ENCODE measurements at regions not wholly inside any gene's neighbourhood (a gene's known extent, or its start where the extent isn't known, plus 50 kb on each side); places are given as distances from the start of the nearest gene placed in this dataset.

DNA sequence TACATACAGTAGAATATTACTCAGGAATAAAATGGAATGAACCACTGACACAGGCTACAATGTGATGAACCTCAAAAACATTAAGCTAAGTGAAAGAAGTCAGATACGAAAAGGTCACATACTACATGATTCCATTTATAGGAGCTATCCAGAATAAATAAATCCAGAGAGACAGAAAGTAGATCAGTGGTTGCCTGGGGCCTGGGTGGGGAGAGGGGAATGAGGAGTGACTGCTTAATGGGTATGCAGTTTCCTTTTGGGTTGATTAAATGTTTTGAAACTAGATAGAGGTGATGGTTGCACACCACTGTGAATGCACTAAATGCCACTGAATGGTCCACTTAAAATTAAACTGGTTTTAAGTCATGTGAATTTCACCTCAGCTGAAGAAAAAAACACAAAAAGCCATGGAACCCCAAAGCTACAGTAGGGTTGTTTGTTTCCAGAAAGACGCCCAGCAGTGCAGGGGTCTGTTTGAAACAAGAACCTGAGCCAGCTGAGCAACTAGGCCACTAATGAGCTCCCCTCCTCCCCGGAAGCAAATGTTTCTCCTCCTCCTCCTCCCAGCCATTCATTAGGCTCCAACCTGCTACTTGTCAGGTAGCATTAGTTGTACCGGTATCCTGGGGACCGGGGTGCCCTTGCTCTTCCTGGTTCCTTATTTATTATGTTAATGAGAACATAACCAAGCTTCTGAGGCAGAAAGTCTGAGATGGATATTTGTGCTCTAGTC is 168.4 kb downstream of the EVX1 start:
- no peaks in the 10 kb centered on the region for H3K36me3 ChIP-seq (ENCODE audit: insufficient read depth, low read length)
- H3K9ac ChIP-seq (ENCODE audit: low read depth, low read length), result no peak overlapping the region
- no peaks in the 10 kb centered on the region for H3K9me3 ChIP-seq (ENCODE audit: control insufficient read depth, insufficient read depth, low read length)
- H3K4me1 ChIP-seq (ENCODE audit: insufficient read depth, low read length), result peaks cover 4% of the 10 kb centered on the region; the same call in 1 of the 2 replicates

DNA sequence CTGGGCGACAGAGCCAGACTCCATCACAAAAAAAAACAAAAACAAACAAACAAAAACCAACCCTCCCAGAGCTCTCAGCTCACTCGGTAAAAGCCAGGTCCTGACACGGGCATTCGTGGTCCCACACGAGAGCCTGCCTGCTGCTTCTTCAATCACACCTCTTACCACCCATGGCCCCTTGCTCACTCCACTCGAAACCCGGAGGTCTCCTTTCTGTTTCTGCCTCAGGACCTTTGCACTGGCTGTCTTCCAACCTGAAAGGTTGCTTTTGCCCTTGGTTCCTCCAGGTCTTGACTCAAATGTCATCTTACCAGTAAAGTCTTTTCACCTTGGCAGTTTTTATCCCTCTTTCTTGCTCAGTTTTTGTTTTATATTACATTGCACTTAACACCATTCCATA is 169.6 kb downstream of the EVX1 start:
- Histone ChIP-seq H3K9me3 (ENCODE audit: control insufficient read depth, insufficient read depth, low read length) (no peaks in the 10 kb centered on the region), H3K36me3 (ENCODE audit: insufficient read depth, low read length) (no peaks in the 10 kb centered on the region), H3K9ac (ENCODE audit: low read depth, low read length) (no peak overlapping the region)

DNA sequence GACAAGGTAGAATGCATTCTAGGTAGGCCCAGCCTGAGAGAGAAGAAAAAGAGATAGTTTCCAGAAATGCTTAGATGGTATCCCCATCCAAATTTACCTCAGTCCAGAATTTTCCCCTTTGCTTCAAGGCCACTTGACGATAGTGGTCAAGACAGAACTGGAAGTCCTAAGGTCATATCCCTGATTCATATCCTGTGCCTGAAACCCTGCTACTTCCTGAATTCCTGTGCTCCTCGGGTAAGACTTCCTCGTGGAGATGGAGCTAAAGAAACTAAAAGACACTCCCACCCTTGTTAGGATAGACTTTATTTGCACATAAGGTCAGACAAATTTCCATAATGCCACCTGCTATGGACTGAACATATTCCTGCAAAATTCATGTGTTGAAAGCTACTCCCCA is 175.9 kb downstream of the EVX1 start:
- H3K4me1 ChIP-seq (ENCODE audit: insufficient read depth, low read length), result no peaks in the 10 kb centered on the region
- no peaks in the 10 kb centered on the region for H3K36me3 ChIP-seq (ENCODE audit: insufficient read depth, low read length)
- H3K9me3 ChIP-seq (ENCODE audit: control insufficient read depth, insufficient read depth, low read length), result no peaks in the 10 kb centered on the region
- H3K9ac ChIP-seq (ENCODE audit: low read depth, low read length), result no peak overlapping the region

More for the DNA sequence above, 169.6 kb downstream of the EVX1 start:
- H3K4me1 ChIP-seq (ENCODE audit: insufficient read depth, low read length), result peaks cover 4% of the 10 kb centered on the region; the same call in 1 of the 2 replicates

DNA sequence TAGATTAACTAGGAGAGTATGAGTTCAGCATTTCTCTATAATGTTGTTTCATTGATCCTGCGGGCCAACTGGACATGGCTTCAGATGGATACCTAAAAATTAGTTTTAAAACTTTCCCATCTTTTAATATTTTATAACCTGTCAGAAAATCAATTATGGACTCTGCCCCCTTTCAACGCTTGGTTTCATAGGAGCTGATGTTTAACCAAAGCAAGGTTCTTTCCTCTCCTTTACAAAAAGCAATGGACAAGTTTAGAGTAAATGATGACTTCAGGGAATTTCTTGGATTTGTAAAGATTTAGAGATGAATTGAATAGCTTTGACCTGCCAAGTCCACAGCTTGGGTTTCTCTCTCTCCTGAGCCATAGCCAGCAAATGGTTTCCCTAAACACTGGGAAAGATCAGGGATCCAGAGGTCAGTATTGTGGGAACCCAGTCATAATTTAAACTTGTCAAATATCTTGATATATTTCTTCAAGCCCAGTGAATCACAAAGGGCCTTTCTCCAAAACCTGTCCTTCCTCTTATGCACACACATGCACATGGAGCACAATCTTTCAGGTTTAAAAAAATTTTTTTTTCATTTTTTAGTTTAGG is 177.1 kb downstream of the EVX1 start:
- Histone ChIP-seq H3K36me3 (ENCODE audit: insufficient read depth, low read length) (no peaks in the 10 kb centered on the region), H3K4me1 (ENCODE audit: insufficient read depth, low read length) (no peaks in the 10 kb centered on the region), H3K9ac (ENCODE audit: low read depth, low read length) (no peak overlapping the region), H3K9me3 (ENCODE audit: control insufficient read depth, insufficient read depth, low read length) (no peaks in the 10 kb centered on the region)

DNA sequence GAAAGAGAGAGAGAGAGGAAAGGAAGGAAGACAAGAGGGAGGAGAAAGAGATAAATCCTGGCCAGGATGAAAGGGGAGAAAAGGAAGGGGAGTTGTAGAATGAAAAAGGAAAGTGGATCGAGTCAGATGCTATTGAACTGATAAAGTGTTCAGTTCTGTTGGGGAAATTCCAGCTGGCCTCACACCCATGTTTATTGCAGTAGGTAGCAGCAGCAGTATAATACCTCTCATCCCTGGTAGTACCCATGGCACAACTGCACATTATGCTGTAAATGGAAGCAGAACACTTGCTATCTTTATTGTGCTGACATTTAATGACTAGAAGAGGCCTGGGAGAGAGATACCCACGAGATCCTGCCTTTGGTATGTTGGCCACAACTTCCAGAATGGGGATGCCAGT is 178.1 kb downstream of the EVX1 start:
- Histone ChIP-seq H3K4me1 (ENCODE audit: insufficient read depth, low read length) (no peaks in the 10 kb centered on the region), H3K9ac (ENCODE audit: low read depth, low read length) (no peak overlapping the region), H3K9me3 (ENCODE audit: control insufficient read depth, insufficient read depth, low read length) (no peaks in the 10 kb centered on the region), H3K36me3 (ENCODE audit: insufficient read depth, low read length) (no peaks in the 10 kb centered on the region)

DNA sequence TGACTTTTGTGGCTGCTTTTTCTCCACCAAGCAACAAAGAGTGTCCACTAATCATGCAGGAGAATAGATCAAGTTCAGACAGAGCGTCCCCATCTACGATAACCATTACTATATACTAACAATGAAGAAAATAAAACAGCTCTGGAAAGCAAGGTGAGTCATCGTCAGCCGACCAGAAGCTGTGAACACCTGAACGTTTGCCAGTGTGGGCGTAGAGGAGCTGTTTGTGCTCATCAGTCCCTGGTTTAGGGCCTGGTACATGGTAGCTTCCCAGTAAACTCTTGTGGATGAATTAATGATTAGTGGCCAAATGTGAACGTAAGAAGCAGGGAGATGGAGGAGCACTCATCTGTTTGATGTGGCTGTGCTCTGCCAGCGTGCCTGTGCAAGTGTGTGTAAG is 180.7 kb downstream of the EVX1 start:
- Histone ChIP-seq H3K36me3 (ENCODE audit: insufficient read depth, low read length) (no peaks in the 10 kb centered on the region), H3K9me3 (ENCODE audit: control insufficient read depth, insufficient read depth, low read length) (no peaks in the 10 kb centered on the region; the same call in 1 of the 2 replicates), H3K9ac (ENCODE audit: low read depth, low read length) (no peak overlapping the region), H3K4me1 (ENCODE audit: insufficient read depth, low read length) (no peaks in the 10 kb centered on the region)

DNA sequence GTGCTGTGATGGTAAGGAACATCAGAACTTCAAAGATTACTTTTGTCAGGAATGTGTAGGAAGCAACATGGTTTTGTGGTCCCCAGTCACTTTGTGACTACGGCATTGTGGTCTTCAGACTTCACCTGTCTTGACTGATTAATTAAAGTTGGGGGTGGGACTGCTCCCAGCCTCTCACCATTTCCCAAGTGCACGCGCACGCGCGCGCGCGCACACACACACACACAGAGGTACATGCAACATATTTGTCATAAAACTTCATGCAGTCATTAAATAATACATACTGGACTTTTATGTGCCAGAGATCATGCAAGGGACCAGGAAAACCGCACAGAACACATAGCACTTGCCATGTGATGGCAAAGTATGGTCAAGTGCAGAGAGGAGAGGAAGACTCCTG is 181.2 kb downstream of the EVX1 start:
- Histone ChIP-seq H3K36me3 (ENCODE audit: insufficient read depth, low read length) (no peaks in the 10 kb centered on the region), H3K9ac (ENCODE audit: low read depth, low read length) (no peak overlapping the region), H3K4me1 (ENCODE audit: insufficient read depth, low read length) (no peaks in the 10 kb centered on the region)

DNA sequence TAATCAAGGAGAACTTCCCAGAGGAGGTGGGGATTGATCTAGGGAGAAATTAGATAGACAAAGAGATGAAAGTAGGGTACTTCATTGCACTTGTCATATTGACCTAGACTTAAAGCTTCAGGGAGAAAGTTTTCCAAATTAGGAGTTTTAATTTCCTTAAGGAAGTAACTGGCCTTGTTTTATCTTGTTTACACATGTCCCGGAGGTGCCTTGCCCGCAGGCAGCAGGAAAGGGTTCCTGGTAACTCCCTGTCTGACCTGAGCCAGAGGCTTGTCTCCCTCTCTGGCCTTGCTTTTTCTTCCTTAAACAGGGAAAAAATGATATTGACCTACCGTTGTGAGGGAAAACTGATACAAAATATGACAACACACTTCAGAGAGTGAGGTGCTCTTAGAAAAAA is 181.6 kb downstream of the EVX1 start:
- Histone ChIP-seq H3K36me3 (ENCODE audit: insufficient read depth, low read length) (no peaks in the 10 kb centered on the region), H3K4me1 (ENCODE audit: insufficient read depth, low read length) (no peaks in the 10 kb centered on the region)

More for the DNA sequence above, 181.2 kb downstream of the EVX1 start:
- H3K9me3 ChIP-seq (ENCODE audit: control insufficient read depth, insufficient read depth, low read length), result no peaks in the 10 kb centered on the region; the same call in 1 of the 2 replicates

DNA sequence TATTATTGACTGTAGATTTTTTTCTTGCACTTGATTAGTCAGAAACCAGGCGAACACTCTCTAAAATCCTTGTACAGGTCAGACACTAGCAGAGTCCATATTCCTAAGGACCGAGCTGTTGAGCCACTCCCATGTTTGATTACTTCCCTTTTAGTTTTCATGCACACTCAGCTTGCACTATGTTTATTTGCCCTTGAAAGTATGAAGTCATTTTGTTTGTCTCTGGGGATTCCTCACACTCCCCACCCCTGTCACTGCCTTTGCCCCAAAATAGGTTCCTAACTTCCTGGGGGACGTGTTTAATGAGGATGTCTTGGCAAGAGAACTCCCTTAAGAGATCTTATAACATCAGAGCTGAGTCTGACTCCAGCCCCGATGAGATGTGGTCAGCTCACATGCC is 182.1 kb downstream of the EVX1 start:
- no peaks in the 10 kb centered on the region for H3K4me1 ChIP-seq (ENCODE audit: insufficient read depth, low read length)
- H3K36me3 ChIP-seq (ENCODE audit: insufficient read depth, low read length), result no peaks in the 10 kb centered on the region
- no peaks in the 10 kb centered on the region; the same call in 1 of the 2 replicates for H3K9me3 ChIP-seq (ENCODE audit: control insufficient read depth, insufficient read depth, low read length)
- H3K9ac ChIP-seq (ENCODE audit: low read depth, low read length), result no peak overlapping the region

More for the DNA sequence above, 181.6 kb downstream of the EVX1 start:
- Histone ChIP-seq H3K9me3 (ENCODE audit: control insufficient read depth, insufficient read depth, low read length) (no peaks in the 10 kb centered on the region; the same call in 1 of the 2 replicates), H3K9ac (ENCODE audit: low read depth, low read length) (no peak overlapping the region)

DNA sequence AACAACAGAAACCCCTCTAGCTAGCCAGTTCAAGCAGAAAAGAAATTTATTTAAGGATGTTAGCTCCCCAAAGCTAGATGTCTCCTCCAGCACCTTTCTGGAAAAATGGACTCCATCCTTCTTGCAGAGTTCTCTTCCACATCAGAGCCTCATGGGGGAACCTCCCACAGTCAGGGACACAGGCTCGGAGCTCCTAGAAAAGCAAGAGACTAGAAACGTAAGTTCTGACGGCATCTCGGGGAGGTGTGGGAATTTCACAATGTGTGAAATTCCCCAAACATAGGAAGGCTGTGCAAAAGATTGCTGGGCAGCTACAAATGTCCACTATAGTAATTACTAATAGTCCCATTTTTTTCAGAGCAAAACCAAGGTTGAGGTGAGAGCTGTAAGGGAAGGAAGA is 184.8 kb downstream of the EVX1 start:
- Histone ChIP-seq H3K36me3 (ENCODE audit: insufficient read depth, low read length) (no peaks in the 10 kb centered on the region), H3K9ac (ENCODE audit: low read depth, low read length) (no peak overlapping the region), H3K9me3 (ENCODE audit: control insufficient read depth, insufficient read depth, low read length) (no peaks in the 10 kb centered on the region; the same call in 1 of the 2 replicates), H3K4me1 (ENCODE audit: insufficient read depth, low read length) (no peaks in the 10 kb centered on the region)

DNA sequence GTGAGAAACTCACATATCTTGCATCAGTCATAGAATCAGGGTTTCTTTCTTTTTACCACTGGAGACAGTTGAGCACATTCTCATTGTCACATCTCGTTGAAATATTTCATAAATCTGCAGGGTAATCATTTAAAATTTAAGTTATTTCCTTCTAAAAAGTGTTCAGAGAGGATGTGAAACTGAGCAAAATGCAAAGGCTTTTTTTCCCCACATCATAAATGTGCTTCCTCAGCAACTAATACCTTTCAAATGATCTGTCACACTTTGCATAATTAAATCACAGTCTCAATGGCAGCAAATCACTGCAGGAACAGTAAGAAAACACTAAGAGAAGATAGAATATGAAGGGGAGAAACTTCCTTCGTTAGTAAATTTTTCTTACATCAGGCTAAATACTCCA is 187.5 kb downstream of the EVX1 start:
- Histone ChIP-seq H3K9me3 (ENCODE audit: control insufficient read depth, insufficient read depth, low read length) (no peaks in the 10 kb centered on the region; the same call in 1 of the 2 replicates), H3K4me1 (ENCODE audit: insufficient read depth, low read length) (peaks cover 8% of the 10 kb centered on the region), H3K36me3 (ENCODE audit: insufficient read depth, low read length) (no peaks in the 10 kb centered on the region), H3K9ac (ENCODE audit: low read depth, low read length) (no peak overlapping the region)

DNA sequence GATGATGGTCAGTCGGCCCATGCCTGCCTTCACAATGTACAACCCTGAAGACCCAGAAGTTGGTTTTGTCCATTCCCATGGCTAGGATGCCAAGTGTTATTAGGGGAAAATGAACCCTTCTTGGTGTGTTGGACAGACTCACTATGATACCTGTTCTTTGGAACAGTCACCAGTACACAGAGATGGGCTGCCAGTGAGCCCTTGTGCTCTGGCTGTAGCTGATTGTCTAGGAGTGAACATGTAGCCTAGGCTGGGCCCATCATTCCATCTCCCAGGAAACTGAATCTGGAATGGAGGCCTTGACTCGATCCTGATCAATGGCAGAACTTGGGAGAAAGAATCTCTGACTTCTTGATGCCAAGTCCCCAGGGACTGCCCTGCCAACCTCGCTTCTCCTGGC is 188.9 kb downstream of the EVX1 start:
- H3K9me3 ChIP-seq (ENCODE audit: control insufficient read depth, insufficient read depth, low read length), result no peaks in the 10 kb centered on the region; the same call in 1 of the 2 replicates

DNA sequence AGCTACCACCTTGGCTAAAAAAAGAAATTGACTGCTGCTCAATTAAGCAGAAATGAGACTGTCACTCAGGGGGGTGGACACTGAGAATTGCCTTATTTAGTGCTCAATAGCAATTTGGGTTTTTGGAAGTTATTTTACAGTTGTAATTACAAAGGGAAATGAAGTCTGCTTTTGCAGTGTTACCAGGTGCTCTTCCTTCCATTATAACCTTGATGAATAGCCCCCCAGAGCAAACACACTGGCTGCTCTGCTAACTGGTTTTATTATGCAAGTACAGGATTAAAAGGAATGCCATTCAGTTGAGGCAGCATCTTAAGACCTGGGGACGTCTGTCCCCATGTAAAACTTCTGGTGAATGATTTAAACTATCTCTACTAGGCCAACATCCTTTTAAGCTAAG is 191.0 kb downstream of the EVX1 start:
- Histone ChIP-seq H3K9ac (ENCODE audit: low read depth, low read length) (no peak overlapping the region), H3K4me1 (ENCODE audit: insufficient read depth, low read length) (peaks cover 8% of the 10 kb centered on the region), H3K36me3 (ENCODE audit: insufficient read depth, low read length) (no peaks in the 10 kb centered on the region), H3K9me3 (ENCODE audit: control insufficient read depth, insufficient read depth, low read length) (no peaks in the 10 kb centered on the region)

More for the DNA sequence above, 188.9 kb downstream of the EVX1 start:
- Histone ChIP-seq H3K4me1 (ENCODE audit: insufficient read depth, low read length) (peaks cover 8% of the 10 kb centered on the region), H3K36me3 (ENCODE audit: insufficient read depth, low read length) (no peaks in the 10 kb centered on the region), H3K9ac (ENCODE audit: low read depth, low read length) (no peak overlapping the region)

DNA sequence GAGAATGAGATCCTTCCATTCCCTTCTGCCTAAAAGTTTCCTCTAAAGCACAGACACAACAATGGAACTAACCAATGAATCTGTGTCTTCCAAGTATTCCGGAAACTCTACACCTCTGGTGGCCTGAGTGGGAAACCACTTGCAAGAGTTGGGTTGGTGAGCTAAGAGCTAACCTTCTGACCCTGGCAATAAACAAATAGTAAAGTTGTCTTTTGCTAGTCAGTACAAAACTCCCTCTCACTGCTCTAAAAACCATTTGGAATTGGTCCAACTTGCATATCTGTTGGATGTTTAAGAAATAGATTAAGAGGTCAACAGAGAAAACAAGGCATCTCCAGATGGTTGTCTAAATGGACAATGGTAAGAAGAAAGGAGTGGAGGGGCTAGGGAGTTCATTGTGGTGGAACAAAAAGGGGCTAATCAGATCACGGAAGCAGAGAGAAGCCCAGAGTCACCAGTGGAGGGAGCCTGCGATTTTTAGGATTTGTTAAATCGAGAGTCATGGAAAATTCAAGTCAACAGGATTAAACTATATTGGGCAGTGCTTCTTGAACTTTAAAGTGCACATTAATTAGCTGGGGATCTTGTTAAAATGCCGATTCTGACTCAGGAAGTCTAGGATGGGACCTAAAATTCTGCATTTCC is 192.3 kb downstream of the EVX1 start:
- Histone ChIP-seq H3K4me1 (ENCODE audit: insufficient read depth, low read length) (peaks cover 8% of the 10 kb centered on the region), H3K9me3 (ENCODE audit: control insufficient read depth, insufficient read depth, low read length) (no peaks in the 10 kb centered on the region), H3K36me3 (ENCODE audit: insufficient read depth, low read length) (no peaks in the 10 kb centered on the region), H3K9ac (ENCODE audit: low read depth, low read length) (no peak overlapping the region)

DNA sequence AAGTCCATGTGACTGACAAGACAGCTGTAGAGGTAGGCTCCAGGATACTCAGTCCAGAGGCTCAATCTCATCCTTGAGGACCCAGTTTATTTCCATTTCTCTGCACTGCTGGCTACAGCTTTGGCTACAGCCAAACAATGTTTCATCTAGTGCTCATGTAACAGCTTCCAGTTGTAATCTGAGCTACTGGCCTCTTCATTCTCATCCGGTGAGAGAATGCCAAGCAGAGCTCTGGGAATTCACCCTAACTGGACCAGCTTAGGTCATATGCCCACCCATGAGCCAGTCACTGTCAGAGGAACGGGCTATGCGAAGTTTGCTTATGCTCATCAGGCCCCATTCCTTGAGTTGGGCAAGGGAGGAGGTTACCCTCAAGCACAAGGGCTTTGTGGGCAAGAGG is 192.9 kb downstream of the EVX1 start:
- Histone ChIP-seq H3K9me3 (ENCODE audit: control insufficient read depth, insufficient read depth, low read length) (no peaks in the 10 kb centered on the region), H3K9ac (ENCODE audit: low read depth, low read length) (no peak overlapping the region), H3K4me1 (ENCODE audit: insufficient read depth, low read length) (peaks cover 8% of the 10 kb centered on the region), H3K36me3 (ENCODE audit: insufficient read depth, low read length) (no peaks in the 10 kb centered on the region)

All from ES-I3 (cell line).